GM18520 (cell line): ENCODE measurements at regions not wholly inside any gene's neighbourhood (a gene's known extent, or its start where the extent isn't known, plus 50 kb on each side); places are given as distances from the start of the nearest gene placed in this dataset.

Experiments
- ATAC-seq: cut with Tn5 transposase; IDR thresholded peaks from one replicate; pipeline ENCODE4 v1.9.1; 2021; ENCODE audit not compliant: unreplicated experiment

DNA sequence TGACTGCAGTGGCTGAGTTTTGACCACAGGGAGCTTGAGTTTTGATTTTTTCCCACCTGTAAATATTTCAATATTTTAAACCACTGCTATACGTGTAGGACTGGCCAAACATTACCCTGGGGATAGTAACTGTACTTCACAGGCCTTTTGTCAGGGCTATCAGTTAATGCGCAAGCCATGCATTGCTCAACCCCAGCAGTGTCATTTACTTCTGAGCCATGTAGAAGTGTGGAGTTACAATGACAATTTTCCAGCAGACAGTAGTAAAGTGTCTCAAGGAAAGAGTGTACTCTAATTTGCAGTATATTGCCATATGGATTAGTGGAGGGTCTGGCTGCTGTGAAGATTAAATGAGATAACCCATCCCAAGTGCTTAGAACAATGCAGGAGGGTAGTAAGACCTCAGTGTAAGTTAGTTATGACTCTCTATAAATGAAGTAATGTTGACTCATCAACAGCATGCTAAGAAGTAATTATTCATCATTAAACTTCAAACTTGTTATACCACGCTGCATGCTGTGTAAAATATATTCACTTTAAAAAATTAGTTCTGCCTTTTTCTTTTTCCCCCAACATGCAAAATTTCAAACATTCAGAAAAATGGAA is 489.2 kb downstream of the KDM4C start:
- no peak for ATAC-seq

DNA sequence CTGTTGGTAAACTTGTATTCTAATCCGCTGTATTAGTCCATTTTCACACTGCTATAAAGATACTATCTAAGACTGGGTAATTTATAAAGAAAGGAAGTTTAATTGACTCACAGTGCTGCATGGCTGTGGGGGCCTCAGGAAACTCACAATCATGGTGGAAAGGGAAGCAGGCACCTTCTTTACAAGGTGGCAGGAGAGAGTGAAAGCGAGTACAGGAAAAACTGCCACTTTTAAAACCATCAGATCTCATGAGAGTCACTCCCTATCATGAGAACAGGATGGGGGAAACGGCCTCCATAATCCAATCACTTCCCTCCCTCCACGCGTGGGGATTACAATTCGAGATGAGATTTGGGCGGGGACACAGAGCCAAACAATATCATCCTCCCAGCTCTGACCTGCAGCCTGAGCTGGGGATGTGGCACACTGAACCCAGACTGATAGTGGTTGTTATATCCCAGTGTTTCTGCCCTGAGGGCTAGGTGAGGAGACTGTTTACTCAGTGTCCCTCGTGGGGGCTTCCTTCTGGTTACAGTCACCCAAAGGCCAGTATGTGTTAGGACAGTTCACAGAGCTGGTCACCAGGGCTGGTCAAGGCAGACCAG is 488.3 kb downstream of the KDM4C start:
- no peak for ATAC-seq

DNA sequence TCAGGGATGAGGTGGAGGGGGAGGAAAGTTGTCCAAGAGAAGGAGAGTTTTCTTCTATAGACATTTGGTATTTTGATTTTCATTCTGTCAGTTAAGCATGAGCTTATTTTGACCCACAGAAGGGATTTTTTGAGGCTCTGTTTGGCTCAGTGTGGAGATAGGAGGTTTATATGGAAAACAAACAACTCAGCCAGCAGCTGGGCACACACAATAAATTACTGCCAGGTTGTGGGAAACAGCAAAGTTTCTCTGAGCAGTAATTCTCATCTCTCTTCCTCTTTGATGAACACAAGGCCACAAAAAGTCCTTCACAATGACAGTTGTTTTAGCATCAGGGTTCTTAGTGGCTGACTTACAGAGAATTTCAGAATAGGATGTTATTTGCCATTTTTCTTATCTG is 486.1 kb downstream of the KDM4C start:
- ATAC-seq, result no peak

DNA sequence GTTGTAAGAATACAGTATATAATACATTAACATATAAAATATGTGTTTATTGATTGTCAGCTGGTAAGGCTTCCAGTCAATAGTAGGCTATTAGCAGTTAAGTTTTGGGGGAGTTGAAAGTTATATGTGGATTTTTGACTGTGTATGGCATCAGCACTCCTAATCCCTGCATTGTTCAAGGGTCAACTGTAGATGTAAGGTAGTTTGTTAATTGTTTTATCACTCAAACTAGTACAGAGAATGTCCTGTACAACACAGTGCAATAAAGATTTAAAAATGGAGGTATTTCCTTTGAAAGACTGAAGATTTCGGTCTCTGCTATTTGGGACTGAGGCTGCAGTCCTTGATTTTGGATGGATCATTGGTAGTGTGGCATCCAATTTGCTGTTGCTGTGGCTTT is 484.4 kb downstream of the KDM4C start:
- no peak for ATAC-seq

DNA sequence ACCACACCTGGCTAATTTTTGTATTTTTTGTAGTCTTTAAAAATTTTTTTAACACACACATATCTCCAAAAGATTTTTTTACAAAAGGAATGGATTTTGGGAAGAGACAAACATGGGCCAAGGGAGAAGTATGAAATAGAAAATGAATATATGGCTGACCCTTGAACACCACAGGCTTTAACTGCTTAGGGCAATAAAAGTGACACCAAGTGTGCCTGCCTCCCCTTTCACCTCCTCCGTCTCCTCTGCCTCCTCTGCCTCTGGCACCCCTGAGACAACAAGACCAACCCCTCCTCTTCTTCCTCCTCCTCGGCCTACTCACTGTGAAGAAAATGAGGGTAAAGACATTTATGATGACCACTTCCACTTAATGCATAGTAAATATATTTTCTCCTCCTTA is 483.9 kb downstream of the KDM4C start:
- ATAC-seq, result no peak

DNA sequence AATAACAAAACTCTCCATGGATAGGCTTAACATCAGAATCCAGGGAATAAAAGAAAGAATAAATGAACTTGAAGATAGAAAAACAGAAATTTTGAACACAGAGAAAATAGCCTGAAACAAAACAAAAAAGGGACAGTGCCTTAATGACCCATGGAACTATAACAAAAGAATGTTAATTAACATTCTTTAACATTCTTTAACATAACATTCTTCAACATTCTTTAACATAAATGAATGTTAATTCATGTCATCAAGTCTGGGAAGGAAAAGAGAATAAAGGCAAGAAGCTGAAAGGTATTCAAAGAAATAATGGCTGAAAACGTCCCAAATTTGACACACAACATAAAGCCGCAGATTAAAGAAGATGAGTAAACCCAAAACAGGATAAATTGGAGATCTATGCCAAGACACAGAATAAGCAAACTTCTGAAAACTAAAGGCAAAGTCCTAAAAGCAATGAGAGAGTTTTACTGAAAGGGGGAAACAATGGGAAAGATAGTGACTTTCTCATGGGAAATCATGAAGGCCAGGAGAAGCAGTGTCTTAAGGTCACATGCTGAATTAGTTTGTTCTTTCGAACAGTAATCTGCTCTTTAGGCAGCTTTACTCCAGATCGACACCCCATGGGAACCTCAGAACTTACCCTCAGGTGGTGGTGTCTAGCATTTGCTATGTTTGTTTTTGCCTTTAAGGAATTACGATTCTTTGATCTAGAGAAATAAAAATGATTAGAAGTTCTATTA is 483.0 kb downstream of the KDM4C start:
- ATAC-seq, result no peak

DNA sequence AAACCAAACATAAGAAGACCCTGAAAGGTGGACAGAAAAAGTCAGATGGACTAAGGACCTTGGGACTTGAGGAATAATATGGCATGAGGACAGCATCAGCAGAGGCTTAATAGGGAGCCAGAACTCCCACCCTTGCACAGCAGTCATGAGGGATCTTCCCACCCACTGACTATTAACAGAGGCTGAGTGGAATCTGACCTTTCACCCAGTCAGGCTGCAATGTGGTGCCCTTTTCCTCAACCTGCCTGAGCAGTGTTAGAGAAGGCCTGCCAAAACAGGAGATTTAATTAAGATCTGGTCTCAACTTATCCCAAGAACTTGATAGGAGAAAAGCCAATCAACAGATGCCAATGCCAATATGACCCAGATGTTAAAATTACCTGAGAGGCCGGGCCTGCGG is 481.9 kb downstream of the KDM4C start:
- ATAC-seq, result no peak

DNA sequence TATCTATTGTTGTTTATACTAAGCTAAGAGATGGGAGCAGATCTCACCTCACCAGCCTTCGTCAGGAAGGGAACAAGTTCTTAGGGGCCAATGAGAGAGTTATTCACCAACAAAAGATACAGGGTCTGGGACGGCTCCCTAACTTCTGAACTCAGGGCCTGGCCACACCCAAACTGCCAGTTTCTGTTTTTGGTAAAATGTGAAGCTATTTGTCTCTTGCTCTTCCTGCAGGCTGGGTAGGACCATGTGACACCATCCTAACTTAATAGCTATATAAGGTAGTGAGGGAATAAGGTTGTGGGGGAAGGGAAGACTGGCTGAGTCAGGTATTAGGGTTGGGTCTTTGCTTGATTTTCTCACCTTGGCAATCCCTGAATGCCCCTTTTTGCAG is 480.5 kb downstream of the KDM4C start:
- no peak for ATAC-seq

DNA sequence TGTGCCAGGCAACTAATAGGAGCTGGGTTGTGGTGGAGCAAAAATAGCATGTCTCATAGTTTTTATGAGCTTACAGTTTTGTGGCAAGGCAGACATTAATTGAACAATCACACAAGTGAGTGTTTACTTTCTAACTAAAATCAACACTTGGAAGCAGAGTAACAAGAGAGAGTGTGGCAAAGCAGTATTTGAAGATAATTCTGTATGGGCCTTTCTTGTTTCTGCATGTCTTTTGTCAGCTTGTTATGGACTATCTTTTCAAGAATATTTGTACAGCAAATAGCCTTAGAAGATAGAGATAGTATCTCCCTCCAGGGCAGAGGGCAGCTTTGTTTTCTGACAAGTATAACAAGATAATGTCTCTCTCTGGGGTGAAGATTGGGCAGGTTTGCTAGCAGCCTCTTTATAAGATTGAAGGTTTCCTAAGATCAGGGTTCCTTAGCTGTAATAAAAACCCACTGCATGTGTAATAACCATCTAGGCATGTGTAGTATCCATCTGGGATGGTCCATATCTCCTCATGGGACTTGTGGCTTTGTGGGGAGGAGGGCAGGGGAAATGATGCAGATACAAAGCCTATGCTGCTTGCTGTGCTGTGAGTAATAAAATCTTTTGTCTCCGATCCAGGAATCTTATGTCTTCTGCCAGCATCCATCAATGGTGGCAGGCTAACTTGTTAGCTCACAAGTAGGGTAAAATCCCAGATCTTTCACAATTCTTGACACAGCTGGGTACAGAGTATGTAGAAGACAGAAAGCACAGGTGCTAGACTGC is 479.9 kb downstream of the KDM4C start:
- no peak for ATAC-seq

DNA sequence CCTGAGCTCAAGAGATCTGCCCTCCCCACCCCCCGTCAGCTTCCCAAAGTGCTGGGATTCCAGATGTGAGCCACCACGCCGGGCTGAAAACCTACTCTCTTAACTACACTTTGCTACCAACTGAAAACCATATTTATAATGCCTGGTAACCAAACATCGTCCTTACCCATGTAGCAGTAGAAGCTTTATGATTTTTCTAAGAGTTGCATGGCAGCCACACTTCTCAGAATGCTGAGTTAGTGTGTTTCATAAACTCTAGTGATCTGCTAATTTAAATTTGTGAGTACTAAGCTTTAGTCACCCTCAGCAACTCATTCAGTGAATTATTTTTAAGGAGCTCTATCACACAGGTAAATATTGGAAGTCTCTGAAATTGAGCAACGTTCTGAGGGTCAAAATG is 478.4 kb downstream of the KDM4C start:
- no peak for ATAC-seq

DNA sequence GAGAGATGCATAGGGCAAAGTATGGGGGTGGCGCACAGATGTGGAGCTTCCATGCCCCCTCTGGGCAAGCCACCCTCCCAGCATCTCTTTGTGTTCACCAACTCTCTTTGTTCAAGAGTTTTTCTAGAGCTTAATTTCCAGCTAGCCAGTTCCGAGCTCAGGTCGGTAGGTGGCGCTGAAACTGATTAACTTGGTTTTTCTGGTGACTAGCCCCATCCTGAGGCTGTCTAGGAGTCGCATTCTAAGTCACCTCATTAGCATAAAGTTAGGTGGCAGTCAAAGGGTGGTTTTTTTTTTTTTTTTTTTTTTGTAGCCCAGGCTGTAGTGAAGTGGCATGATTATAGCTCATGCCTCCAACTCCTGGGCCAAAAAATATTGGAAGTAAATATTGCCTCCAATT is 476.4 kb downstream of the KDM4C start:
- no peak for ATAC-seq

DNA sequence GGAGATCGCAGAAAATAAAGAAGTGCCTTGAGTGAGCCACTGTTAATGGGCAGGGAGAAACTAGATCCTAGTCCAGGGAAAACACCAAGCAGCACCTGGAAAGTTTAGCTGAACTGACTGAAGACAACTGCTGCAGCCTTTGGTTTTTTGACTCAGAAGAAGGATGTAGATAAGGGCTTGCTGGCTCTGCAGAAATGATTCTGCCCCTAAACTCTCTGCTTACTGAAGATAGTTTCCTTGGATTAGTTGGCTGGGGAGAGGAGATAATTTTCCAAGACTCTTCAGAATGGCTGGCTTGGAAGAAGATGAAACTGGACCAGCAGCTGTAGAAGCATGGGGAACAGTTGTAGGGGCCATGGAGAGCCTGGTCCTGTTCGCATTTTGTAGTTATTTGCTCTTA is 471.8 kb downstream of the KDM4C start:
- ATAC-seq, result no peak

DNA sequence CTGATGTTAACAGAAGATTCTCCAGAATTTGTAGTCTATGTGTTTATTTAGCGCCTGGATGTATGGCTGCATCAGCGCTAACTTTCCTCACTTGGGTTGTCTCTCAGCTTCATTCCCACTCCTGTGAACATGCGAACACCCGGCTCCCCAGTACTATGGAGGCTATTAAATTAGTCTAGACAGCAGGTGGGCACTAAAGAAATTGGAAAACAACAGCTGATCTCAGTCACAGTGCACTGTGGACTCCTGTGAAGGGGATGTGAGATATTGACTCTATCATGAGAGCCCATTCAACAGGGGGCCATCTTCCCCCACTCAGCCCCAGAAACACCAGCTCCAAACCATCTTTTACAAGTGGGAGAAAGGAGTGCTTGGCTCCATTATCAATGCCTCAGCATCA is 471.0 kb downstream of the KDM4C start:
- ATAC-seq, result no peak

DNA sequence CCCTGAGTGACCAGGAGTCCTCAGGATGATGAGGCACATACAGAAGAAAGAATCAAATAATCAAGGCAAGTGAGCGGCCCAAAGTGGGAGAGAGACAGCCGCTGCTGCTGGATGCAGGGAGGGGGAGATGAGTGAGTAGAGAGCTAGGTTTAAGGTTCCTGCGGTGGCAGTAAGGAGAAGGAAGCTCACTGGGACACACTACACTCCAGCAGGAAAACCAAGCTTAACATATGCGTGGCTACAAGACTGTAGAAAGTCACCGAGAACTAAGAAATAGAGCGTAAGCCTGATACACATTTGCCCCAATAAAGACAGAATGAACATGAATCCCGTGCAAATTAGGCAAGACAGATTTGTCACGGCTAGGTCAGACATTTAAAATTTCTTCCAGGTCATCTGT is 470.2 kb downstream of the KDM4C start:
- no peak for ATAC-seq

DNA sequence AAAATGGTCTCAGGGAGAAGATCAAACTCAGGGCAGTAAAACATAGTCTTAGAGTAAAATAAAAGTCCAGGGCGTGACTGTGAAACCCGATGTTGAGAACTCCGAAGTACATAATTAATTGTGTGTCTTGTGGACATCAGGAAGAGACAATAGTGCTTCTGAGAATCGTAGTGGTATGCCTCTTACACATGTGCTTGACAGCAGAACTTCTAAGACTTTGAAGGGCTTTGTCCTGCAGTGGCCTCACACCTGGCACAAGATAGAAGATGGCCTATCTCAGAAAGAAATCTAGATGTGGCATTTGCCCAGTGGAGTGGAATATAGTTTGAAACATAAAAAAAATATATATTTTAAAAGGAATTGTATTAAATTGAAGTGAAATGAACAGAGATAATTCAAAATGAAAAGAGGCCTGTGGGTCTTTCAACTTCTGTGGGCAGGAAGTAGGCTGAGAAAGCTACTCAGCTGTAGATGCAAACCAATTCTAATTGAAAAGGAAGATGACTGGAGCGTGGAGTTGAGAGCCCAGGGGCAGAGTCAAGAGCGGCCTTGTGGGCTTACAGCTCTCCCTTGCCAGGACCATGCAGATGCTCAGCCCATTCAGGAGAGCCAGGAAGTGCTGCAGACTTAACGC is 468.4 kb downstream of the KDM4C start:
- ATAC-seq, result no peak
